ENCODE measurements at regions not wholly inside any gene's neighbourhood (a gene's known extent, or its start where the extent isn't known, plus 50 kb on each side); places are given as distances from the start of the nearest gene placed in this dataset.
A peak's percentile ranks its signal among the peaks of the same experiment; 100 is the strongest.

DNA sequence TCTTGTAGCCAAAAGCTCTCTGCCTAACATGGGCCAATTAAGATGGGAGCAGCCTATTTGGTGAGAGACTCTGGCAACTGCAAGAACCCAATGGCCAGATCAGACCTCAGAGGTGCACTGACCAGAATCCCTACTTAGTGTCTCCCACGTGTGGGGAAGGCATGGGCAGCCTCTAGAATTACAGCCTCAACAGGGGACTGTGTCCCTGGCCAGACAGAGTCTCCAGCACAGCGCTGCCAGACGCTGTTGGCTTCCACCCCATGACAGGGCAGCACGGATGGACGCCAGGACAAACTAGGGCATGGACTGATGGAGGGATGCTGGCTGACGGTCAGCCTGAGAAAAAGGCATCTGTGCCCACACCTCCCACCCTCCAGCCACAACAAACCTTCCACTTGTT, 729.3 kb upstream of the AUTS2 start:
- Histone ChIP-seq H3K56ac (replicated peaks; ENCODE audit: insufficient read length, low read depth, low read length) (no peak overlapping the region), H4K91ac (replicated peaks; ENCODE audit: insufficient read length, low read length) (no peak overlapping the region), H3K36me3 (ENCODE audit: control insufficient read depth in 2 of 4, insufficient read depth in 4 of 4, low read length in 3 of 4) (no peaks in the 10 kb centered on the region), H4K20me1 (replicated peaks in 1 of 2; ENCODE audit: control insufficient read depth in 1 of 2, insufficient read depth in 2 of 2, low read length in 2 of 2) (no peaks in the 10 kb centered on the region), H3K79me1 (ENCODE audit: low read depth, low read length) (no peaks in the 10 kb centered on the region), H2BK15ac (ENCODE audit: low read length) (peak overlapping the region; percentile 83; the same call in 1 of the 2 replicates), H3K4me2 (ENCODE audit: insufficient read depth in 1 of 2, low read depth in 2 of 2, low read length in 2 of 2) (no peak overlapping the region), H3K14ac (ENCODE audit: insufficient read length) (no peak overlapping the region), H3K18ac (ENCODE audit: extremely low read depth, low read length) (no peak overlapping the region), H4K5ac (ENCODE audit: insufficient read length, low read depth, low read length) (no peak overlapping the region), H4K8ac (ENCODE audit: extremely low read depth, insufficient read depth, low read length) (no peak overlapping the region), H3K4ac (replicated peaks; ENCODE audit: insufficient read length, low read depth, low read length) (no peak overlapping the region), H2AFZ (ENCODE audit: low read length) (no peak overlapping the region), H2BK12ac (ENCODE audit: low read depth, low read length) (no peak overlapping the region), H3K27me3 (replicated peaks in 1 of 4; ENCODE audit: control insufficient read depth in 3 of 4, extremely low read depth in 1 of 4, insufficient read depth in 3 of 4, low read length in 3 of 4) (no peaks in the 10 kb centered on the region), H3K23me2 (ENCODE audit: low read depth, low read length) (peaks cover 7% of the 10 kb centered on the region; the same call in 1 of the 2 replicates), H2AK5ac (ENCODE audit: low read depth, low read length) (no peak overlapping the region), H3K4me1 (replicated peaks in 1 of 4; ENCODE audit: control insufficient read depth in 3 of 4, insufficient read depth in 4 of 4, low read length in 3 of 4) (no peaks in the 10 kb centered on the region; a peak in 1 of 7 replicates), H2BK120ac (replicated peaks; ENCODE audit: low read depth, low read length) (no peak overlapping the region), H3K23ac (ENCODE audit: insufficient read length) (no peak overlapping the region), H3K9ac (replicated peaks in 1 of 4; ENCODE audit: extremely low read depth in 1 of 4, low read depth in 3 of 4, low read length in 3 of 4) (no peak overlapping the region), H3K4me3 (ENCODE audit: extremely low read depth in 1 of 4, insufficient read depth in 2 of 4, low read depth in 3 of 4, low read length in 4 of 4) (no peak overlapping the region), H3K27ac (ENCODE audit: low read depth, low read length) (no peak overlapping the region), H2BK20ac (ENCODE audit: low read length) (0 out of 2 replicates have a peak overlapping the region, but pooled peaks have one; percentile 32), H2BK5ac (ENCODE audit: low read depth, low read length) (no peak overlapping the region), H3K9me3 (ENCODE audit: insufficient read depth in 2 of 2, low read depth in 1 of 2, low read length in 1 of 2) (peaks cover 0 to 2% of the 10 kb centered on the region in 2 experiments; a peak in 1 of 4 replicates), H3K79me2 (ENCODE audit: control insufficient read depth in 1 of 2, insufficient read depth in 2 of 2, low read length in 2 of 2) (no peaks in the 10 kb centered on the region)
- ChIA-PET POLR2A (ENCODE audit: partially characterized antibody) (no interaction called here), CTCF (ENCODE audit: partially characterized antibody) (no interaction called here)
- no peak for DNase-seq (ENCODE audit: low read depth in 1 of 2, low spot score in 2 of 2)
- FAIRE-seq = no peak
- WGBS, 2 experiments (ENCODE audit: extremely low coverage in 1 of 2, insufficient coverage in 1 of 2, insufficient read length in 1 of 2, insufficient replicate concordance in 2 of 2, low coverage in 1 of 2, low lambda C conversion rate in 2 of 2, missing lambda C conversion rate in 1 of 2) = 91% methylated on average over 6 of the region's 6 CpGs; no CpG with 5 or more reads in 1 of the 2 experiments
- TF ChIP-seq SRF (IDR thresholded peaks at IDR 0.05; ENCODE audit: low read depth, low read length) (no peak), RAD21 (IDR thresholded peaks at IDR 0.05 in 1 of 2, conservative IDR thresholded peaks at IDR 0.05 in 1 of 2; ENCODE audit: low read depth in 2 of 2, low read length in 2 of 2) (no peak), PHF8 (conservative IDR thresholded peaks at IDR 0.05; ENCODE audit: low read depth, low read length) (no peak), JUN (IDR thresholded peaks at IDR 0.05; ENCODE audit: low read depth, low read length) (no peak), GTF2F1 (IDR thresholded peaks at IDR 0.05; ENCODE audit: borderline replicate concordance, low read depth, low read length) (no peak), RFX5 (IDR thresholded peaks at IDR 0.05; ENCODE audit: borderline replicate concordance, low read depth, low read length) (no peak), FOSL1 (IDR thresholded peaks at IDR 0.05; ENCODE audit: insufficient read depth, low read depth, low read length) (no peak), BCL11A (IDR thresholded peaks at IDR 0.05; ENCODE audit: low read depth in 2 of 2, low read length in 2 of 2) (no peak), YY1 (IDR thresholded peaks at IDR 0.05; ENCODE audit: low read depth, low read length) (no peak), POLR2A (IDR thresholded peaks at IDR 0.05; ENCODE audit: control extremely low read depth in 1 of 2, low read depth in 2 of 2, low read length in 2 of 2) (no peak), EP300 (IDR thresholded peaks at IDR 0.05; ENCODE audit: borderline replicate concordance in 1 of 2, low read depth in 2 of 2, low read length in 2 of 2) (no peak), CBX8 (IDR thresholded peaks at IDR 0.05; ENCODE audit: borderline replicate concordance, low read depth, low read length) (no peak), KDM4A (IDR thresholded peaks at IDR 0.05; ENCODE audit: low read depth, low read length, severe bottlenecking) (no peak)
- TF ChIP-seq, protein P1, sequence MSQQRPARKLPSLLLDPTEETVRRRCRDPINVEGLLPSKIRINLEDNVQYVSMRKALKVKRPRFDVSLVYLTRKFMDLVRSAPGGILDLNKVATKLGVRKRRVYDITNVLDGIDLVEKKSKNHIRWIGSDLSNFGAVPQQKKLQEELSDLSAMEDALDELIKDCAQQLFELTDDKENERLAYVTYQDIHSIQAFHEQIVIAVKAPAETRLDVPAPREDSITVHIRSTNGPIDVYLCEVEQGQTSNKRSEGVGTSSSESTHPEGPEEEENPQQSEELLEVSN (IDR thresholded peaks at IDR 0.05) = no peak

All from H1 (cell line).